ENCODE measurements at regions not wholly inside any gene's neighbourhood (a gene's known extent, or its start where the extent isn't known, plus 50 kb on each side); places are given as distances from the start of the nearest gene placed in this dataset.

DNA sequence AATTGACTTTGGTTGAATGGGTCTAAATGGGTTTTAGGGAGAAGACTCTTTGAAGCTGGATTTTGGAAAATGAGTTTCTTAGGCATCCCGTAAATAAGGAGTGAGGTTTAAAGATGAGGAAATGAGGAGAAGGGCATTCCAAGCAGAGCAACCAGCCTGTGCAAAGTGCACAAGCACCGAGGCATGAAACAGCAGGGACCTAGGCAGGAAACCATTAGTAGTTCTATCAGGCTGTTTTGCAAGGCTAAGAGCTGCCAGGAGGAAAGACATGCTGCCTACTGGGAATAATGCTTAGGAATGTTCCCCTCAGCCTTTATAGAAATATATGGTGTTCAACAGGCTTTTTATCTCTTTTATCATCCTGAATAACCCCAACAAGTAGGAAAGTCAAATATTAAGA lies 153.1 kb upstream of the FGGY start:
- H3K4me1 Mint-ChIP-seq: peaks cover 55% of the 10 kb centered on the region
- no peak overlapping the region for H3K4me3 Mint-ChIP-seq
- DNase-seq: no peak
- H3K27ac Mint-ChIP-seq: no peak overlapping the region
- intact Hi-C loops (cut with micrococcal nuclease): loop anchor here (1.0 to 10.0 kb wide), 4 partner anchors 7 to 359 kb away; partner anchors contain the start of gene JUN
- H3K9me3 Mint-ChIP-seq: peaks cover 5% of the 10 kb centered on the region
- H3K27me3 Mint-ChIP-seq: no peaks in the 10 kb centered on the region
- no peaks in the 10 kb centered on the region for H3K36me3 Mint-ChIP-seq (ENCODE audit: low read depth)

- Mint-ChIP-seq H3K36me3 (ENCODE audit: low read depth) (no peaks in the 10 kb centered on the region), H3K9me3 (peaks cover 5% of the 10 kb centered on the region), H3K27me3 (no peaks in the 10 kb centered on the region), H3K4me1 (peaks cover 46% of the 10 kb centered on the region), H3K27ac (no peak overlapping the region), H3K4me3 (no peak overlapping the region)
- no peak for DNase-seq
- intact Hi-C loops (cut with micrococcal nuclease): loop anchor here (5.0 to 10.0 kb wide), 5 partner anchors 98 to 290 kb away; partner anchors contain the start of gene FGGY
Measured at GRCh38 chr1:59144959-59145358, 151.9 kb upstream of the FGGY start.

DNA sequence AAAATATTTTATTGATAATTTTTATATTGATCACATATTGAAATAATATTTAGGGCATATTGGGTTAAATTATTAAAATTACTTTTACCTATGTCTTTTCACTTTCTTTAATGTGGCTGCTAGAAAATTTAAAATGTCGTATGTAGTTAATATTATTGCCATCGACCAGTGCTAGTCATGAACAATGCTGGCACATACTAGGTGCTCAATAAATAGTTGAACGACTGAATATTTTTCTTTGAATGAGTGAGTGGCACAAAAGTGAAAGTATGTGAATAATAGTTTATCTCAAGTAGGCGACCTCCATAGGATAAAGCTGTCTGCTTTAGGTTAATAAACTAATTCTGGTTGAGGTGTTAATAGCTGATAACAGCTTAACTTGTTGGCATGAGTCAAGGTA lies 150.8 kb upstream of the FGGY start:
- Mint-ChIP-seq H3K36me3 (ENCODE audit: low read depth) (no peaks in the 10 kb centered on the region), H3K27ac (peak overlapping the region; percentile 96), H3K4me1 (peaks cover 51% of the 10 kb centered on the region), H3K9me3 (peaks cover 5% of the 10 kb centered on the region), H3K27me3 (no peaks in the 10 kb centered on the region), H3K4me3 (peak overlapping the region; percentile 94)
- DNase-seq: no peak
- intact Hi-C loops (cut with micrococcal nuclease): loop anchor here (5.0 to 10.0 kb wide), 4 partner anchors 139 to 289 kb away; partner anchors contain the start of gene FGGY

DNA sequence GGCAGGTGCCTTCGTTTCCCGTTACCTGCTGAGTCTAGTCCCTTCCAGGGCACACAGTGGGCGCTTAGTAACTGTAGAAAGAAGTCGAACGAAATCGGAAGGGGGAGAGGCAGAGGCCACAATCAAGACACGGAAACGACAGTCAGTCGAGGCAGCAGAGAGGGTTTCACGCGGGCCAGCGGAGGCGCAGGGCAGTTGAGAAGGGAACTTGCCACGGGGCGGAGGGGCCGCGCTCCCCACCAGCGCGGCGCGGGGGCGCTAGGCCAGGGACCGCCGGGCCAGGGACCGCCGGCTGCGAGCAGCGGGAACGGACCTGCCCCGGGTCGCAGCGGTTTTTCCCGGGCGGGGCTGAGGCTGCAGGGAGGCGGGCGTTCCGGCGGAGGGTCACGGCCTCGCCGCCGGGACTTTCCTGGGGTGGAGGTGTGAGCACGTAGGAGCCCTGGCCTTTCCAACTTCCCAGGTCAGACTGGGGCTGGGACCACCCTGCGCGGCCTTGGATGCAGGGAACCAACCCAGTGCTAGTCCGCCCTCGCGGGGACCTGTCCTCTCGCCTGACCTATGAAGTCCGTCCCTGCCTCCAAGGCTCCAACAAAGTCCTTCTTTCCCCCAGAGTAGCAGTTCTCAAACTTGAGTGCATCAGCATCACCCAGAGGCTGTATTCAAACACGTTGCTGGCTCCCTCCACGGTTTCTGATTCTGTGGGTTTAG lies 150.1 kb upstream of the FGGY start:
- peaks cover 53% of the 10 kb centered on the region for H3K4me1 Mint-ChIP-seq

GRCh38 chr1:59149435-59149834 lies 147.5 kb upstream of the FGGY start:
- no peak for DNase-seq
- H3K27me3 Mint-ChIP-seq: no peaks in the 10 kb centered on the region
- H3K4me3 Mint-ChIP-seq: no peak overlapping the region
- peaks cover 38% of the 10 kb centered on the region for H3K4me1 Mint-ChIP-seq
- H3K9me3 Mint-ChIP-seq: no peaks in the 10 kb centered on the region
- intact Hi-C loops (cut with micrococcal nuclease): loop anchor here (5.0 to 10.0 kb wide), 4 partner anchors 142 to 285 kb away; partner anchors contain the start of gene FGGY
- H3K27ac Mint-ChIP-seq: no peak overlapping the region
- no peaks in the 10 kb centered on the region for H3K36me3 Mint-ChIP-seq (ENCODE audit: low read depth)

More for the DNA sequence above, 150.1 kb upstream of the FGGY start:
- H3K27ac Mint-ChIP-seq: peak overlapping the region; percentile 96
- H3K9me3 Mint-ChIP-seq: peaks cover 5% of the 10 kb centered on the region
- intact Hi-C loops (cut with micrococcal nuclease): loop anchor here (5.0 to 10.0 kb wide), 4 partner anchors 140 to 288 kb away; partner anchors contain the start of gene FGGY
- H3K4me3 Mint-ChIP-seq: peak overlapping the region; percentile 94
- no peaks in the 10 kb centered on the region for H3K27me3 Mint-ChIP-seq
- no peaks in the 10 kb centered on the region for H3K36me3 Mint-ChIP-seq (ENCODE audit: low read depth)
- peak; percentile 89 for DNase-seq

- Mint-ChIP-seq H3K9me3 (no peaks in the 10 kb centered on the region), H3K4me3 (peak overlapping the region; percentile 35), H3K4me1 (peaks cover 33% of the 10 kb centered on the region), H3K27me3 (no peaks in the 10 kb centered on the region), H3K36me3 (ENCODE audit: low read depth) (no peaks in the 10 kb centered on the region), H3K27ac (peak overlapping the region; percentile 51)
- intact Hi-C loops (cut with micrococcal nuclease): loop anchor here (1.0 to 5.0 kb wide), 3 partner anchors 7 to 547 kb away; no protein-coding TSS in a partner anchor
- peak; percentile 81 for DNase-seq
Measured at GRCh38 chr1:59150577-59151386, 146.1 kb upstream of the FGGY start.

GRCh38 chr1:59151387-59151761 lies 145.5 kb upstream of the FGGY start:
- H3K4me3 Mint-ChIP-seq: no peak overlapping the region
- H3K9me3 Mint-ChIP-seq: no peaks in the 10 kb centered on the region
- intact Hi-C loops (cut with micrococcal nuclease): loop anchor here (1.0 to 5.0 kb wide), 3 partner anchors 8 to 546 kb away; no protein-coding TSS in a partner anchor
- no peak overlapping the region for H3K27ac Mint-ChIP-seq
- no peak for DNase-seq
- peaks cover 31% of the 10 kb centered on the region for H3K4me1 Mint-ChIP-seq
- H3K27me3 Mint-ChIP-seq: no peaks in the 10 kb centered on the region
- no peaks in the 10 kb centered on the region for H3K36me3 Mint-ChIP-seq (ENCODE audit: low read depth)

DNA sequence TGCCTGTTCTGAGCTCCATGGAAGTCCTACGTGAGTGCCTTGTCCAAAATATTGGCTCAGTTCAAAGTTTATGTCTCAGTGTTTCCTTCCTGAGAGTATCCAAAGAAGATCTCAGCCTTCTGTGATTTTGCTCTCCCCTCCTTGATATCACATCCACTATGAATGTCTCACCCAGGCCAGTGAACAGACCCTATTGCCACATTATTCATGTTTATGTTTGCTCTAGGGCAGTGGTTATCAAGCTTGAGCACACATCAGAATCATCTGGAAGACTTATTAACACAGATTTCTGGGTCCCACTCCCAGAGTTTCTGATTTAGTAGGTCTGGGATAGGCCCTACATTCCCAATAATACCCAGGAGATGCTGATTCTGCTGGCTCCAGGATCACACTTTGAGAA lies 145.0 kb upstream of the FGGY start:
- DNase-seq: no peak
- no peak overlapping the region for H3K27ac Mint-ChIP-seq
- intact Hi-C loops (cut with micrococcal nuclease): loop anchor here (1.0 to 5.0 kb wide), 3 partner anchors 9 to 545 kb away; no protein-coding TSS in a partner anchor
- H3K4me3 Mint-ChIP-seq: no peak overlapping the region
- no peaks in the 10 kb centered on the region for H3K36me3 Mint-ChIP-seq (ENCODE audit: low read depth)
- no peaks in the 10 kb centered on the region for H3K9me3 Mint-ChIP-seq
- peaks cover 29% of the 10 kb centered on the region for H3K4me1 Mint-ChIP-seq
- H3K27me3 Mint-ChIP-seq: no peaks in the 10 kb centered on the region

DNA sequence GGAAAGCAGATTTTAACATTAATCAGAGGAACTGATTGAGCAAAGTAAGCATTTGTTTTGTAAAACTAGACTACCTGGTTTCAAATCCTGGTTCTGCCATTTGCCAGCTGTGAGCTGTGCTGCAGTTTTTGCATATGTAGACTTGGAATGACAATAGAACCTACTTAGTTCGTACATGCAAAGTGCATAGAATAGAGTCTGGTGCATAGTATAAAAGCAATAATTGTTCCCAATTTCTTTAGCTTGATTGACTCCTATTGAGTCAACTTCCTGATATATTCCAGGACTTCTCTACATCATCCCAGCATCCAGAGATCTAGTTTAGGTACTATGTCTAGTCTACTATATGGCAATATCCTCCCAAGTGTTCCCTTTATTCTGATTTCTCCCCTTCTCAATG lies 144.4 kb upstream of the FGGY start:
- DNase-seq: no peak
- Mint-ChIP-seq H3K4me3 (no peak overlapping the region), H3K36me3 (ENCODE audit: low read depth) (no peaks in the 10 kb centered on the region), H3K27me3 (no peaks in the 10 kb centered on the region), H3K4me1 (peaks cover 24% of the 10 kb centered on the region), H3K27ac (no peak overlapping the region), H3K9me3 (no peaks in the 10 kb centered on the region)
- intact Hi-C loops (cut with micrococcal nuclease): loop anchor here (5.0 kb wide), 2 partner anchors 335 to 545 kb away; no protein-coding TSS in a partner anchor

DNA sequence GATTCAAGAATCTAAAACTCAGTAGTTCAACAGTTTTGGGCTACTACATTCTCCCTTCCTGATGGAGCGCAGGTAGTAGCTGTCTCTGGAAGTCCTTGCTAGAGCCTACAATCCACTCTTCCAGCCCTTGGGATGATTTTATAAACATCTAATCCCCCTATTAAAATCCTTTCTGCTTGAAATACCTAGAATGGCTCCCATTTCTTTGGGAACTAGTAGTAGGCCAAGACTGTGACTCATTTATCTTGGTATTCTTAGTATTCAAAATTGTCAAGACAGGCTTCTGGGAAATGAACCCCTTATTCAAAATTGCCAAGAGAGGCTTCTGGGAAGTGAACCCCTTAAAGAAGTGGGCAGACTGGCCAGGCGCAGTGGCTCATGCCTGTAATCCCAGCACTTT lies 142.5 kb upstream of the FGGY start:
- Mint-ChIP-seq H3K27ac (no peak overlapping the region), H3K4me3 (no peak overlapping the region), H3K9me3 (peaks cover 8% of the 10 kb centered on the region), H3K36me3 (ENCODE audit: low read depth) (no peaks in the 10 kb centered on the region), H3K27me3 (no peaks in the 10 kb centered on the region), H3K4me1 (peaks cover 21% of the 10 kb centered on the region)
- intact Hi-C loops (cut with micrococcal nuclease): loop anchor here (5.0 kb wide), 2 partner anchors 337 to 543 kb away; no protein-coding TSS in a partner anchor
- no peak for DNase-seq

DNA sequence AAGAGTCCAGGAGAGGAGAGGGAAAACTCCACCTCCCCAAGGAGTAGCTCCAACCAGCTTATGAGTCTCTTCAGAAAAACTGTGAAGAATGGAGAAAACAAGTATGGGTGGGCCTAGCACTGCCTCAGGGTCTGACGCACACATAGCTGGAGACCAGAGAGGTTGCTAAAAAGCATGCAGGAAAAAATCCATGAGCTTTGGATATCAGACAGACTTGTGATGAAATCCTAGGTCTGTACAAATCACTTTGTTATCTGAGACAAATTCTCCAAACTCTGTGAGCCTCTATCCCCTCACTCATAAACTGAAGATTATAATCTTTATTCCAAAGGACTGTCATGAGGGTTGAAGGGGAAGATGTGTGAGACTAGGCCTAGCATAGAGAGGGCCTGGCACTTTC lies 141.5 kb upstream of the FGGY start:
- Mint-ChIP-seq H3K4me3 (no peak overlapping the region), H3K36me3 (ENCODE audit: low read depth) (no peaks in the 10 kb centered on the region), H3K4me1 (peaks cover 18% of the 10 kb centered on the region), H3K9me3 (peaks cover 13% of the 10 kb centered on the region), H3K27me3 (no peaks in the 10 kb centered on the region), H3K27ac (no peak overlapping the region)
- DNase-seq: no peak
- intact Hi-C loops (cut with micrococcal nuclease): no loop called here

DNA sequence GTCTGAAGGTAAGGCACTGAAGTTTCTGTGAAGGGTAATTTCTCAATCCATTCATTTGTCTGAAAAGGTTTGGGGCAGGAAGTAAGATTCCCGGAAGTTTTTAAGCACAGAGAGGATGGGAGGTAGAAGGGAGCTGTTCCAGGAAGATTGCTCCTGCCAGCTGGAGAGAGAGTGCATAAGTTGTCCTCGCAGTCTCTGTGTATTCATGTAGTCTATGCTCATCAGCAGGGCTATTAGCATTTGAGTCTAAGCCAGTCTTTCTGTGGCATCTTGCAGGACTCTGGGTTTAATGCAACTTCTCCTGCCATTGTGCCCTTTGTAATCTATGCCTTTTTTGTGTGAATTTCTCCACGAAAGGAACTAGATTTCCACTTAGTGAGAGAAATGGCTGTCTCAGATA lies 140.8 kb upstream of the FGGY start:
- Mint-ChIP-seq H3K27me3 (no peaks in the 10 kb centered on the region), H3K4me1 (peaks cover 12% of the 10 kb centered on the region), H3K27ac (no peak overlapping the region), H3K36me3 (ENCODE audit: low read depth) (no peaks in the 10 kb centered on the region), H3K4me3 (no peak overlapping the region), H3K9me3 (peaks cover 15% of the 10 kb centered on the region)
- intact Hi-C loops (cut with micrococcal nuclease): no loop called here
- no peak for DNase-seq

DNA sequence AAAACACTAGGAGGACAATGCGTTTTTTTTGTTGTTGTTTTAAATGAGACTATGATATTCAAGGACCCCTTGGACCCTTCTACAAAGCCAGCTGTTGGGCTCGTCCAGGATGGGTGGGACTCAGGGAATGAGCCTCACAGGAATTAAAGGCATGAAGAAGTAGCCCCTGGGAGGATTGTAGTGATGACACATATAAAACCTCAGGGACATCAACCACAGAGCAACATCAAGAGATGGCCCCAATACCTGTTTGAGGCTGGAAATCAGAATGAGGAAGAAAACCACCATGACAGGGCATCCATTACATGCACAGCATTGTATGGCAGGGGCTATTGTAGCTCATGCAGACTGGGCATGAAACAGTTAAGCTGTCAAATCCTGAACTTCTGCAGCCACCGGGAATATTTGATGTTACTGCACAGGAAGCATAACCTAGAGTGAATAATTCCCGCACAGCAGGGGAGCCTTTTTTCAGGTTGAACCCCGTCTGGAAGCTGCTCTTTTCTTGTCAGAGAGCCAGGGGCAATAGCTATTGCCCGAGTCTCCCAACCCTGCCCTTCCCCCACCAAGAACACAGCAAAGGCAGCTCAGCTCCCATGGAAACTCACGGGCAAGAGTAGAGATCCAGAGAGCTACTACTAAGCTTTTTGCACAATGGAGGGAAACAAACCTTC lies 140.2 kb upstream of the FGGY start:
- intact Hi-C loops (cut with micrococcal nuclease): no loop called here
- Mint-ChIP-seq H3K4me1 (peaks cover 7% of the 10 kb centered on the region), H3K36me3 (ENCODE audit: low read depth) (no peaks in the 10 kb centered on the region), H3K27me3 (no peaks in the 10 kb centered on the region), H3K4me3 (no peak overlapping the region), H3K27ac (no peak overlapping the region), H3K9me3 (peaks cover 15% of the 10 kb centered on the region)
- DNase-seq: no peak
